H9 (cell line): ENCODE measurements at regions not wholly inside any gene's neighbourhood (a gene's known extent, or its start where the extent isn't known, plus 50 kb on each side); places are given as distances from the start of the nearest gene placed in this dataset.

Experiments
- DNase-seq: peaks from one replicate; pipeline ENCODE4 v3.0.0-alpha.2; 2017
- H2AFZ ChIP-seq: one replicate; pipeline ENCODE4 v1.6.1; 2013; ENCODE audit warnings: mild to moderate bottlenecking, low read length, control low read depth, moderate library complexity
- H2AK5ac ChIP-seq: 2 replicates; pipeline ENCODE4 v1.6.1; 2013; ENCODE audit warnings: low read length, control low read depth, mixed read lengths; ENCODE audit not compliant: insufficient read length
- H2BK120ac ChIP-seq: one replicate; pipeline ENCODE4 v1.6.1; 2013; ENCODE audit warnings: low read depth, mild to moderate bottlenecking, low read length, control low read depth, inconsistent platforms; ENCODE audit not compliant: poor library complexity, severe bottlenecking
- H2BK12ac ChIP-seq: 2 replicates; pipeline ENCODE4 v1.6.1; 2013; ENCODE audit warnings: low read length, control low read depth, mixed read lengths, low read depth; ENCODE audit not compliant: insufficient read length
- H2BK15ac ChIP-seq: 2 replicates; pipeline ENCODE4 v1.6.1; 2013; ENCODE audit warnings: low read depth, low read length, control low read depth
- H2BK20ac ChIP-seq: one replicate; pipeline ENCODE4 v1.6.1; 2013; ENCODE audit warnings: low read depth, mild to moderate bottlenecking, low read length, control low read depth, inconsistent platforms; ENCODE audit not compliant: poor library complexity, severe bottlenecking
- H2BK5ac ChIP-seq: 2 replicates; pipeline ENCODE4 v1.6.1; 2013; ENCODE audit warnings: low read length, control low read depth, mixed read lengths; ENCODE audit not compliant: insufficient read length
- H3K14ac ChIP-seq: 2 replicates; pipeline ENCODE4 v1.6.1; 2013; ENCODE audit warnings: low read length, control low read depth; ENCODE audit not compliant: insufficient read depth
- H3K18ac ChIP-seq: 2 replicates; pipeline ENCODE4 v1.6.1; 2013; ENCODE audit warnings: low read depth, mild to moderate bottlenecking, mixed read lengths, low read length, control low read depth; ENCODE audit not compliant: insufficient read length
- H3K23ac ChIP-seq: 2 replicates; pipeline ENCODE4 v1.6.1; 2013; ENCODE audit warnings: low read length, control low read depth, mixed read lengths, low read depth; ENCODE audit not compliant: insufficient read length
- H3K23me2 ChIP-seq: 2 replicates; pipeline ENCODE4 v1.6.1; 2013; ENCODE audit warnings: low read depth, mild to moderate bottlenecking, mixed read lengths, low read length, control low read depth; ENCODE audit not compliant: insufficient read length, poor library complexity, severe bottlenecking
- H3K27ac ChIP-seq: 2 replicates; pipeline ENCODE4 v1.5.1; 2013; ENCODE audit warnings: low read length, control low read depth, mixed read lengths, low read depth; ENCODE audit not compliant: insufficient read length
- H3K27me3 ChIP-seq: 2 replicates; pipeline ENCODE4 v1.6.1; 2013; ENCODE audit warnings: low read length, control low read depth, inconsistent platforms; ENCODE audit not compliant: insufficient read depth
- H3K4ac ChIP-seq: 2 replicates; pipeline ENCODE4 v1.6.1; 2013; ENCODE audit warnings: low read depth, mild to moderate bottlenecking, control low read depth, inconsistent platforms, low read length, moderate library complexity
- H3K4me1 ChIP-seq: 2 replicates; pipeline ENCODE4 v1.6.1; 2013; ENCODE audit warnings: low read length, control low read depth, inconsistent platforms; ENCODE audit not compliant: insufficient read depth
- H3K4me2 ChIP-seq: 2 replicates; pipeline ENCODE4 v1.6.1; 2013; ENCODE audit warnings: low read length, control low read depth, mixed read lengths; ENCODE audit not compliant: insufficient read length, insufficient read depth
- H3K56ac ChIP-seq: 2 replicates; pipeline ENCODE4 v1.6.1; 2013; ENCODE audit warnings: low read depth, mild to moderate bottlenecking, mixed read lengths, low read length, control low read depth; ENCODE audit not compliant: insufficient read length
- H3K79me1 ChIP-seq: 2 replicates; pipeline ENCODE4 v1.6.1; 2013; ENCODE audit warnings: low read depth, mild to moderate bottlenecking, moderate library complexity, low read length, control low read depth, inconsistent platforms; ENCODE audit not compliant: insufficient read depth, poor library complexity, severe bottlenecking
- H3K79me2 ChIP-seq: 2 replicates; pipeline ENCODE4 v1.6.1; 2013; ENCODE audit warnings: low read length, control low read depth, inconsistent platforms; ENCODE audit not compliant: insufficient read depth
- H3K9ac ChIP-seq: 2 replicates; pipeline ENCODE4 v1.6.1; 2013; ENCODE audit warnings: low read length, control low read depth, mixed read lengths; ENCODE audit not compliant: insufficient read length; ENCODE audit errors: extremely low read depth
- H3K9me3 ChIP-seq: one replicate; pipeline ENCODE4 v1.6.1; 2013; ENCODE audit warnings: low read depth, low read length, inconsistent platforms; ENCODE audit not compliant: control insufficient read depth
- H3T11ph ChIP-seq: one replicate; pipeline ENCODE4 v1.6.1; 2013; ENCODE audit warnings: mild to moderate bottlenecking, low read length, control low read depth, inconsistent platforms
- H4K20me1 ChIP-seq: one replicate; pipeline ENCODE4 v1.6.1; 2013; ENCODE audit not compliant: control insufficient read depth, insufficient read length, insufficient read depth
- H4K5ac ChIP-seq: 2 replicates; pipeline ENCODE4 v1.6.1; 2013; ENCODE audit warnings: low read depth, mild to moderate bottlenecking, mixed read lengths, low read length, control low read depth; ENCODE audit not compliant: insufficient read length
- H4K8ac ChIP-seq: replicated peaks from 2 replicates; pipeline ENCODE4 v1.6.1; 2013; ENCODE audit warnings: low read length, control low read depth, mixed read lengths, low read depth; ENCODE audit not compliant: insufficient read length
- H4K91ac ChIP-seq: 2 replicates; pipeline ENCODE4 v1.6.1; 2013; ENCODE audit warnings: low read depth, mild to moderate bottlenecking, moderate library complexity, mixed read lengths, low read length, control low read depth; ENCODE audit not compliant: insufficient read length
- H3K27ac Mint-ChIP-seq, 3 experiments: 2 replicates in 2 of 3; 3 replicates in 1 of 3; pipeline ENCODE4 v1.8.0; 2020 to 2021; ENCODE audit warnings: mixed read lengths in 3 of 3, mild to moderate bottlenecking in 1 of 3, moderate library complexity in 1 of 3
- H3K27me3 Mint-ChIP-seq: 2 replicates; pipeline ENCODE4 v1.8.0; 2021; ENCODE audit warnings: low read depth, mild to moderate bottlenecking, moderate library complexity, mixed read lengths
- H3K36me3 Mint-ChIP-seq, 3 experiments: 2 replicates in 2 of 3; 3 replicates in 1 of 3; pipeline ENCODE4 v1.8.0; 2020 to 2021; ENCODE audit warnings: low read depth in 3 of 3, mixed read lengths in 3 of 3; ENCODE audit not compliant: insufficient read depth in 1 of 3
- H3K4me1 Mint-ChIP-seq, 2 experiments: 2 replicates each; pipeline ENCODE4 v1.8.0; 2020; ENCODE audit warnings: mixed read lengths in 2 of 2
- H3K4me3 Mint-ChIP-seq, 2 experiments: 2 replicates in 1 of 2; 3 replicates in 1 of 2; pipeline ENCODE4 v1.8.0; 2020 to 2021; ENCODE audit warnings: mild to moderate bottlenecking in 2 of 2, mixed read lengths in 2 of 2, moderate library complexity in 1 of 2
- H3K9me3 Mint-ChIP-seq, 2 experiments: 2 replicates in 1 of 2; 3 replicates in 1 of 2; pipeline ENCODE4 v1.8.0; 2020; ENCODE audit warnings: mild to moderate bottlenecking in 2 of 2, mixed read lengths in 2 of 2, moderate library complexity in 1 of 2
- WGBS: extraction: QIAGEN DNeasy Blood & Tissue Kit; methylation state at CpG from one replicate; pipeline ENCODE4 v1.1.7; 2013; ENCODE audit warnings: missing lambda C conversion rate, low lambda C conversion rate, mixed read lengths; ENCODE audit not compliant: insufficient read length; ENCODE audit errors: extremely low coverage; 5-methylcytosine and 5-hydroxymethylcytosine counted together
- TF ChIP-seq, protein P1 (sequence below): fragments of 200-600 bp; sonication (generic); conservative IDR thresholded peaks from 3 replicates; pipeline ENCODE4 v1.8.0; 2021; ENCODE audit warnings: antibody characterized with exemption, mild to moderate bottlenecking

- no peak overlapping the region for H3K4ac ChIP-seq
- H2BK5ac ChIP-seq: no peak overlapping the region
- H2BK15ac ChIP-seq: no peak overlapping the region
- H4K8ac ChIP-seq: no peak overlapping the region
- no peak overlapping the region for H2BK20ac ChIP-seq
- H3K56ac ChIP-seq: no peak overlapping the region
- H2BK12ac ChIP-seq: no peak overlapping the region
- H3K18ac ChIP-seq: no peak overlapping the region
- no peaks in the 10 kb centered on the region for H3K4me1 ChIP-seq
- H4K5ac ChIP-seq: no peak overlapping the region
- Mint-ChIP-seq H3K4me3 (no peak overlapping the region), H3K9me3 (no peaks in the 10 kb centered on the region), H3K36me3 (no peaks in the 10 kb centered on the region), H3K27me3 (no peaks in the 10 kb centered on the region), H3K4me1 (0 out of 4 replicates have a peak, but pooled peaks cover 0 to 2% of the 10 kb centered on the region in 2 experiments), H3K27ac (no peak overlapping the region; a peak in 1 of 7 replicates)
- TF ChIP-seq, protein P1, sequence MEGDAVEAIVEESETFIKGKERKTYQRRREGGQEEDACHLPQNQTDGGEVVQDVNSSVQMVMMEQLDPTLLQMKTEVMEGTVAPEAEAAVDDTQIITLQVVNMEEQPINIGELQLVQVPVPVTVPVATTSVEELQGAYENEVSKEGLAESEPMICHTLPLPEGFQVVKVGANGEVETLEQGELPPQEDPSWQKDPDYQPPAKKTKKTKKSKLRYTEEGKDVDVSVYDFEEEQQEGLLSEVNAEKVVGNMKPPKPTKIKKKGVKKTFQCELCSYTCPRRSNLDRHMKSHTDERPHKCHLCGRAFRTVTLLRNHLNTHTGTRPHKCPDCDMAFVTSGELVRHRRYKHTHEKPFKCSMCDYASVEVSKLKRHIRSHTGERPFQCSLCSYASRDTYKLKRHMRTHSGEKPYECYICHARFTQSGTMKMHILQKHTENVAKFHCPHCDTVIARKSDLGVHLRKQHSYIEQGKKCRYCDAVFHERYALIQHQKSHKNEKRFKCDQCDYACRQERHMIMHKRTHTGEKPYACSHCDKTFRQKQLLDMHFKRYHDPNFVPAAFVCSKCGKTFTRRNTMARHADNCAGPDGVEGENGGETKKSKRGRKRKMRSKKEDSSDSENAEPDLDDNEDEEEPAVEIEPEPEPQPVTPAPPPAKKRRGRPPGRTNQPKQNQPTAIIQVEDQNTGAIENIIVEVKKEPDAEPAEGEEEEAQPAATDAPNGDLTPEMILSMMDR: no peak
- DNase-seq: no peak
- no peak overlapping the region for H2AK5ac ChIP-seq
- no peaks in the 10 kb centered on the region for H3K23me2 ChIP-seq
- H3K79me2 ChIP-seq: no peaks in the 10 kb centered on the region
- H3K79me1 ChIP-seq: no peaks in the 10 kb centered on the region
- H3K4me2 ChIP-seq: no peak overlapping the region
- H3K23ac ChIP-seq: no peak overlapping the region
- no peak overlapping the region for H2BK120ac ChIP-seq
- H3K14ac ChIP-seq: no peak overlapping the region
- H3K27me3 ChIP-seq: no peaks in the 10 kb centered on the region
- no peak overlapping the region for H3K9ac ChIP-seq
- no peaks in the 10 kb centered on the region for H4K20me1 ChIP-seq
- no peak overlapping the region for H3K27ac ChIP-seq
- H4K91ac ChIP-seq: no peak overlapping the region
- WGBS: no CpG with 5 or more reads among the region's 3 CpGs
- no peak overlapping the region for H2AFZ ChIP-seq
- no peaks in the 10 kb centered on the region for H3K9me3 ChIP-seq
- H3T11ph ChIP-seq: no peak overlapping the region
Measured at GRCh38 chr9:103068753-103069152, 73.6 kb downstream of the CYLC2 start.
